NCI-H1436 (cell line): ENCODE measurements at regions not wholly inside any gene's neighbourhood (a gene's known extent, or its start where the extent isn't known, plus 50 kb on each side); places are given as distances from the start of the nearest gene placed in this dataset.
"Not testable (repeated sequence)": the region's sequence is repeated elsewhere in the genome, so short reads cannot be mapped to it uniquely, and the experiment has no call there.

ENCODE experiments used
- DNase-seq: peaks from one replicate; lab custom pipeline; 2025; lab: John Stamatoyannopoulos, UW

- not testable (repeated sequence) for DNase-seq
Measured at GRCh38 chr16:21516705-21517040, 82.7 kb upstream of the METTL9 start.

GRCh38 chr16:21517263-21517662 lies 82.1 kb upstream of the METTL9 start:
- DNase-seq, result not testable (repeated sequence)

GRCh38 chr16:21519361-21520133 lies 79.8 kb upstream of the METTL9 start:
- not testable (repeated sequence) for DNase-seq

GRCh38 chr16:21520134-21521047 lies 79.0 kb upstream of the METTL9 start:
- DNase-seq, result peak; percentile 94

- DNase-seq, result not testable (repeated sequence)
Measured at GRCh38 chr16:21521048-21521389, 78.4 kb upstream of the METTL9 start.

GRCh38 chr16:21521390-21522143 lies 77.8 kb upstream of the METTL9 start:
- not testable (repeated sequence) for DNase-seq

GRCh38 chr16:21522846-21523245 lies 76.5 kb upstream of the METTL9 start:
- not testable (repeated sequence) for DNase-seq

- DNase-seq, result no peak
Measured at GRCh38 chr16:21523411-21524067, 75.8 kb upstream of the METTL9 start.

- no peak for DNase-seq
Measured at GRCh38 chr16:21524068-21524751, 75.2 kb upstream of the METTL9 start.

GRCh38 chr16:21524752-21525028 lies 74.7 kb upstream of the METTL9 start:
- not testable (repeated sequence) for DNase-seq

- DNase-seq, result not testable (repeated sequence)
Measured at GRCh38 chr16:21525029-21525895, 74.1 kb upstream of the METTL9 start.

GRCh38 chr16:21525956-21526922 lies 73.1 kb upstream of the METTL9 start:
- not testable (repeated sequence) for DNase-seq

- DNase-seq, result no peak
Measured at GRCh38 chr16:21526923-21527807, 72.2 kb upstream of the METTL9 start.

- DNase-seq, result not testable (repeated sequence)
Measured at GRCh38 chr16:21529060-21529658, 70.2 kb upstream of the METTL9 start.

GRCh38 chr16:21530729-21531383 lies 68.5 kb upstream of the METTL9 start:
- DNase-seq, result not testable (repeated sequence)

- DNase-seq, result not testable (repeated sequence)
Measured at GRCh38 chr16:21532996-21533395, 66.4 kb upstream of the METTL9 start.

GRCh38 chr16:21533474-21533873 lies 65.9 kb upstream of the METTL9 start:
- DNase-seq, result not testable (repeated sequence)
